ENCODE measurements at regions not wholly inside any gene's neighbourhood (a gene's known extent, or its start where the extent isn't known, plus 50 kb on each side); places are given as distances from the start of the nearest gene placed in this dataset.

- DNase-seq (ENCODE audit: low read depth in 4 of 6, low spot score in 6 of 6), result no peak
- H3K4me3 ChIP-seq (ENCODE audit: low read depth, low read length), result no peak overlapping the region
- H3K27me3 ChIP-seq (ENCODE audit: control insufficient read depth, insufficient read depth, low read length), result no peaks in the 10 kb centered on the region
- H3K36me3 ChIP-seq (ENCODE audit: control insufficient read depth, insufficient read depth, low read length), result no peaks in the 10 kb centered on the region
- no peaks in the 10 kb centered on the region for H3K9me3 ChIP-seq (ENCODE audit: control insufficient read depth, insufficient read depth, low read length)
- no peak overlapping the region for H3K27ac ChIP-seq (ENCODE audit: low read depth, low read length)
- WGBS (ENCODE audit: insufficient coverage), result no CpG with 5 or more reads among the region's 1 CpG
- no peaks in the 10 kb centered on the region for H3K4me1 ChIP-seq (ENCODE audit: control insufficient read depth, insufficient read depth, low read length)
These were observed 352.1 kb upstream of the CCL2 start for GRCh38 chr17:33902901-33903449.

- Histone ChIP-seq H3K27ac (ENCODE audit: low read depth, low read length) (no peak overlapping the region), H3K4me1 (ENCODE audit: control insufficient read depth, insufficient read depth, low read length) (peaks cover 2% of the 10 kb centered on the region), H3K27me3 (ENCODE audit: control insufficient read depth, insufficient read depth, low read length) (no peaks in the 10 kb centered on the region), H3K9me3 (ENCODE audit: control insufficient read depth, insufficient read depth, low read length) (no peaks in the 10 kb centered on the region), H3K4me3 (ENCODE audit: low read depth, low read length) (no peak overlapping the region), H3K36me3 (ENCODE audit: control insufficient read depth, insufficient read depth, low read length) (no peaks in the 10 kb centered on the region)
- no peak for DNase-seq (ENCODE audit: low read depth in 4 of 6, low spot score in 6 of 6)
- WGBS (ENCODE audit: insufficient coverage), result no CpG with 5 or more reads among the region's 4 CpGs
These were observed 350.6 kb upstream of the CCL2 start for GRCh38 chr17:33904476-33904875.

- Histone ChIP-seq H3K27ac (ENCODE audit: low read depth, low read length) (no peak overlapping the region), H3K4me1 (ENCODE audit: control insufficient read depth, insufficient read depth, low read length) (peaks cover 3% of the 10 kb centered on the region), H3K36me3 (ENCODE audit: control insufficient read depth, insufficient read depth, low read length) (no peaks in the 10 kb centered on the region), H3K4me3 (ENCODE audit: low read depth, low read length) (no peak overlapping the region), H3K9me3 (ENCODE audit: control insufficient read depth, insufficient read depth, low read length) (no peaks in the 10 kb centered on the region), H3K27me3 (ENCODE audit: control insufficient read depth, insufficient read depth, low read length) (no peaks in the 10 kb centered on the region)
- no peak for DNase-seq (ENCODE audit: low read depth in 4 of 6, low spot score in 6 of 6)
- 85% methylated on average over 2 of the region's 3 CpGs for WGBS (ENCODE audit: insufficient coverage)
These were observed 349.7 kb upstream of the CCL2 start for GRCh38 chr17:33905338-33905800.

GRCh38 chr17:33908363-33909064 is 346.6 kb upstream of the CCL2 start:
- no peaks in the 10 kb centered on the region for H3K9me3 ChIP-seq (ENCODE audit: control insufficient read depth, insufficient read depth, low read length)
- WGBS (ENCODE audit: insufficient coverage), result no CpG with 5 or more reads among the region's 2 CpGs
- no peaks in the 10 kb centered on the region for H3K36me3 ChIP-seq (ENCODE audit: control insufficient read depth, insufficient read depth, low read length)
- DNase-seq (ENCODE audit: low read depth in 4 of 6, low spot score in 6 of 6), result no peak
- no peaks in the 10 kb centered on the region for H3K27me3 ChIP-seq (ENCODE audit: control insufficient read depth, insufficient read depth, low read length)
- H3K4me1 ChIP-seq (ENCODE audit: control insufficient read depth, insufficient read depth, low read length), result peaks cover 3% of the 10 kb centered on the region
- H3K27ac ChIP-seq (ENCODE audit: low read depth, low read length), result no peak overlapping the region
- H3K4me3 ChIP-seq (ENCODE audit: low read depth, low read length), result no peak overlapping the region

- no peaks in the 10 kb centered on the region for H3K9me3 ChIP-seq (ENCODE audit: control insufficient read depth, insufficient read depth, low read length)
- no peaks in the 10 kb centered on the region for H3K36me3 ChIP-seq (ENCODE audit: control insufficient read depth, insufficient read depth, low read length)
- peaks cover 3% of the 10 kb centered on the region for H3K4me1 ChIP-seq (ENCODE audit: control insufficient read depth, insufficient read depth, low read length)
- no peaks in the 10 kb centered on the region for H3K27me3 ChIP-seq (ENCODE audit: control insufficient read depth, insufficient read depth, low read length)
- WGBS (ENCODE audit: insufficient coverage), result 100% methylated on average over 1 of the region's 2 CpGs
- DNase-seq (ENCODE audit: low read depth in 4 of 6, low spot score in 6 of 6), result no peak
- H3K27ac ChIP-seq (ENCODE audit: low read depth, low read length), result no peak overlapping the region
- no peak overlapping the region for H3K4me3 ChIP-seq (ENCODE audit: low read depth, low read length)
These were observed 344.8 kb upstream of the CCL2 start for GRCh38 chr17:33910200-33910857.

- DNase-seq (ENCODE audit: low read depth in 4 of 6, low spot score in 6 of 6), result no peak
- no peaks in the 10 kb centered on the region for H3K9me3 ChIP-seq (ENCODE audit: control insufficient read depth, insufficient read depth, low read length)
- H3K36me3 ChIP-seq (ENCODE audit: control insufficient read depth, insufficient read depth, low read length), result no peaks in the 10 kb centered on the region
- no peak overlapping the region for H3K4me3 ChIP-seq (ENCODE audit: low read depth, low read length)
- WGBS (ENCODE audit: insufficient coverage), result 84% methylated on average over 3 of the region's 4 CpGs
- H3K27me3 ChIP-seq (ENCODE audit: control insufficient read depth, insufficient read depth, low read length), result no peaks in the 10 kb centered on the region
- peaks cover 3% of the 10 kb centered on the region for H3K4me1 ChIP-seq (ENCODE audit: control insufficient read depth, insufficient read depth, low read length)
- H3K27ac ChIP-seq (ENCODE audit: low read depth, low read length), result no peak overlapping the region
These were observed 341.0 kb upstream of the CCL2 start for GRCh38 chr17:33914125-33914524.

GRCh38 chr17:33922971-33923370 is 332.1 kb upstream of the CCL2 start:
- H3K27me3 ChIP-seq (ENCODE audit: control insufficient read depth, insufficient read depth, low read length), result no peaks in the 10 kb centered on the region
- H3K27ac ChIP-seq (ENCODE audit: low read depth, low read length), result no peak overlapping the region
- no peak overlapping the region for H3K4me3 ChIP-seq (ENCODE audit: low read depth, low read length)
- no peaks in the 10 kb centered on the region for H3K9me3 ChIP-seq (ENCODE audit: control insufficient read depth, insufficient read depth, low read length)
- no peaks in the 10 kb centered on the region for H3K36me3 ChIP-seq (ENCODE audit: control insufficient read depth, insufficient read depth, low read length)
- H3K4me1 ChIP-seq (ENCODE audit: control insufficient read depth, insufficient read depth, low read length), result no peaks in the 10 kb centered on the region
- 68% methylated on average over 3 of the region's 4 CpGs for WGBS (ENCODE audit: insufficient coverage)
- DNase-seq (ENCODE audit: low read depth in 4 of 6, low spot score in 6 of 6), result no peak

GRCh38 chr17:33924104-33924503 is 331.0 kb upstream of the CCL2 start:
- WGBS (ENCODE audit: insufficient coverage), result 88% methylated on average over 3 of the region's 5 CpGs
- no peaks in the 10 kb centered on the region for H3K27me3 ChIP-seq (ENCODE audit: control insufficient read depth, insufficient read depth, low read length)
- H3K27ac ChIP-seq (ENCODE audit: low read depth, low read length), result no peak overlapping the region
- H3K4me1 ChIP-seq (ENCODE audit: control insufficient read depth, insufficient read depth, low read length), result peaks cover 11% of the 10 kb centered on the region
- no peak overlapping the region for H3K4me3 ChIP-seq (ENCODE audit: low read depth, low read length)
- H3K9me3 ChIP-seq (ENCODE audit: control insufficient read depth, insufficient read depth, low read length), result no peaks in the 10 kb centered on the region
- H3K36me3 ChIP-seq (ENCODE audit: control insufficient read depth, insufficient read depth, low read length), result no peaks in the 10 kb centered on the region
- DNase-seq (ENCODE audit: low read depth in 4 of 6, low spot score in 6 of 6), result no peak

- no CpG with 5 or more reads among the region's 2 CpGs for WGBS (ENCODE audit: insufficient coverage)
- Histone ChIP-seq H3K27ac (ENCODE audit: low read depth, low read length) (no peak overlapping the region), H3K4me1 (ENCODE audit: control insufficient read depth, insufficient read depth, low read length) (peaks cover 20% of the 10 kb centered on the region), H3K36me3 (ENCODE audit: control insufficient read depth, insufficient read depth, low read length) (no peaks in the 10 kb centered on the region), H3K27me3 (ENCODE audit: control insufficient read depth, insufficient read depth, low read length) (no peaks in the 10 kb centered on the region), H3K9me3 (ENCODE audit: control insufficient read depth, insufficient read depth, low read length) (no peaks in the 10 kb centered on the region), H3K4me3 (ENCODE audit: low read depth, low read length) (no peak overlapping the region)
- DNase-seq (ENCODE audit: low read depth in 4 of 6, low spot score in 6 of 6), result no peak
These were observed 329.4 kb upstream of the CCL2 start for GRCh38 chr17:33925649-33926048.

GRCh38 chr17:33927732-33928133 is 327.4 kb upstream of the CCL2 start:
- DNase-seq (ENCODE audit: low read depth in 4 of 6, low spot score in 6 of 6), result peak in 2 of 6 donors; percentile 51 to 72
- no peaks in the 10 kb centered on the region for H3K36me3 ChIP-seq (ENCODE audit: control insufficient read depth, insufficient read depth, low read length)
- H3K4me3 ChIP-seq (ENCODE audit: low read depth, low read length), result no peak overlapping the region
- H3K4me1 ChIP-seq (ENCODE audit: control insufficient read depth, insufficient read depth, low read length), result peaks cover 25% of the 10 kb centered on the region
- H3K27me3 ChIP-seq (ENCODE audit: control insufficient read depth, insufficient read depth, low read length), result no peaks in the 10 kb centered on the region
- no peak overlapping the region for H3K27ac ChIP-seq (ENCODE audit: low read depth, low read length)
- no CpG with 5 or more reads among the region's 3 CpGs for WGBS (ENCODE audit: insufficient coverage)
- H3K9me3 ChIP-seq (ENCODE audit: control insufficient read depth, insufficient read depth, low read length), result no peaks in the 10 kb centered on the region
